H9 (cell line): ENCODE measurements at regions not wholly inside any gene's neighbourhood (a gene's known extent, or its start where the extent isn't known, plus 50 kb on each side); places are given as distances from the start of the nearest gene placed in this dataset.

ENCODE experiments used
- DNase-seq: peaks from one replicate; pipeline ENCODE4 v3.0.0-alpha.2; 2017
- H2AFZ ChIP-seq: one replicate; pipeline ENCODE4 v1.6.1; 2013; ENCODE audit warnings: mild to moderate bottlenecking, low read length, control low read depth, moderate library complexity
- H2AK5ac ChIP-seq: 2 replicates; pipeline ENCODE4 v1.6.1; 2013; ENCODE audit warnings: low read length, control low read depth, mixed read lengths; ENCODE audit not compliant: insufficient read length
- H2BK120ac ChIP-seq: one replicate; pipeline ENCODE4 v1.6.1; 2013; ENCODE audit warnings: low read depth, mild to moderate bottlenecking, low read length, control low read depth, inconsistent platforms; ENCODE audit not compliant: poor library complexity, severe bottlenecking
- H2BK12ac ChIP-seq: 2 replicates; pipeline ENCODE4 v1.6.1; 2013; ENCODE audit warnings: low read length, control low read depth, mixed read lengths, low read depth; ENCODE audit not compliant: insufficient read length
- H2BK15ac ChIP-seq: 2 replicates; pipeline ENCODE4 v1.6.1; 2013; ENCODE audit warnings: low read depth, low read length, control low read depth
- H2BK20ac ChIP-seq: one replicate; pipeline ENCODE4 v1.6.1; 2013; ENCODE audit warnings: low read depth, mild to moderate bottlenecking, low read length, control low read depth, inconsistent platforms; ENCODE audit not compliant: poor library complexity, severe bottlenecking
- H2BK5ac ChIP-seq: 2 replicates; pipeline ENCODE4 v1.6.1; 2013; ENCODE audit warnings: low read length, control low read depth, mixed read lengths; ENCODE audit not compliant: insufficient read length
- H3K14ac ChIP-seq: 2 replicates; pipeline ENCODE4 v1.6.1; 2013; ENCODE audit warnings: low read length, control low read depth; ENCODE audit not compliant: insufficient read depth
- H3K18ac ChIP-seq: 2 replicates; pipeline ENCODE4 v1.6.1; 2013; ENCODE audit warnings: low read depth, mild to moderate bottlenecking, mixed read lengths, low read length, control low read depth; ENCODE audit not compliant: insufficient read length
- H3K23ac ChIP-seq: 2 replicates; pipeline ENCODE4 v1.6.1; 2013; ENCODE audit warnings: low read length, control low read depth, mixed read lengths, low read depth; ENCODE audit not compliant: insufficient read length
- H3K23me2 ChIP-seq: 2 replicates; pipeline ENCODE4 v1.6.1; 2013; ENCODE audit warnings: low read depth, mild to moderate bottlenecking, mixed read lengths, low read length, control low read depth; ENCODE audit not compliant: insufficient read length, poor library complexity, severe bottlenecking
- H3K27ac ChIP-seq: 2 replicates; pipeline ENCODE4 v1.5.1; 2013; ENCODE audit warnings: low read length, control low read depth, mixed read lengths, low read depth; ENCODE audit not compliant: insufficient read length
- H3K27me3 ChIP-seq: 2 replicates; pipeline ENCODE4 v1.6.1; 2013; ENCODE audit warnings: low read length, control low read depth, inconsistent platforms; ENCODE audit not compliant: insufficient read depth
- H3K4ac ChIP-seq: 2 replicates; pipeline ENCODE4 v1.6.1; 2013; ENCODE audit warnings: low read depth, mild to moderate bottlenecking, control low read depth, inconsistent platforms, low read length, moderate library complexity
- H3K4me1 ChIP-seq: 2 replicates; pipeline ENCODE4 v1.6.1; 2013; ENCODE audit warnings: low read length, control low read depth, inconsistent platforms; ENCODE audit not compliant: insufficient read depth
- H3K4me2 ChIP-seq: 2 replicates; pipeline ENCODE4 v1.6.1; 2013; ENCODE audit warnings: low read length, control low read depth, mixed read lengths; ENCODE audit not compliant: insufficient read length, insufficient read depth
- H3K56ac ChIP-seq: 2 replicates; pipeline ENCODE4 v1.6.1; 2013; ENCODE audit warnings: low read depth, mild to moderate bottlenecking, mixed read lengths, low read length, control low read depth; ENCODE audit not compliant: insufficient read length
- H3K79me1 ChIP-seq: 2 replicates; pipeline ENCODE4 v1.6.1; 2013; ENCODE audit warnings: low read depth, mild to moderate bottlenecking, moderate library complexity, low read length, control low read depth, inconsistent platforms; ENCODE audit not compliant: insufficient read depth, poor library complexity, severe bottlenecking
- H3K79me2 ChIP-seq: 2 replicates; pipeline ENCODE4 v1.6.1; 2013; ENCODE audit warnings: low read length, control low read depth, inconsistent platforms; ENCODE audit not compliant: insufficient read depth
- H3K9ac ChIP-seq: 2 replicates; pipeline ENCODE4 v1.6.1; 2013; ENCODE audit warnings: low read length, control low read depth, mixed read lengths; ENCODE audit not compliant: insufficient read length; ENCODE audit errors: extremely low read depth
- H3K9me3 ChIP-seq: one replicate; pipeline ENCODE4 v1.6.1; 2013; ENCODE audit warnings: low read depth, low read length, inconsistent platforms; ENCODE audit not compliant: control insufficient read depth
- H3T11ph ChIP-seq: one replicate; pipeline ENCODE4 v1.6.1; 2013; ENCODE audit warnings: mild to moderate bottlenecking, low read length, control low read depth, inconsistent platforms
- H4K20me1 ChIP-seq: one replicate; pipeline ENCODE4 v1.6.1; 2013; ENCODE audit not compliant: control insufficient read depth, insufficient read length, insufficient read depth
- H4K5ac ChIP-seq: 2 replicates; pipeline ENCODE4 v1.6.1; 2013; ENCODE audit warnings: low read depth, mild to moderate bottlenecking, mixed read lengths, low read length, control low read depth; ENCODE audit not compliant: insufficient read length
- H4K8ac ChIP-seq: replicated peaks from 2 replicates; pipeline ENCODE4 v1.6.1; 2013; ENCODE audit warnings: low read length, control low read depth, mixed read lengths, low read depth; ENCODE audit not compliant: insufficient read length
- H4K91ac ChIP-seq: 2 replicates; pipeline ENCODE4 v1.6.1; 2013; ENCODE audit warnings: low read depth, mild to moderate bottlenecking, moderate library complexity, mixed read lengths, low read length, control low read depth; ENCODE audit not compliant: insufficient read length
- H3K27ac Mint-ChIP-seq, 3 experiments: 2 replicates in 2 of 3; 3 replicates in 1 of 3; pipeline ENCODE4 v1.8.0; 2020 to 2021; ENCODE audit warnings: mixed read lengths in 3 of 3, mild to moderate bottlenecking in 1 of 3, moderate library complexity in 1 of 3
- H3K27me3 Mint-ChIP-seq: 2 replicates; pipeline ENCODE4 v1.8.0; 2021; ENCODE audit warnings: low read depth, mild to moderate bottlenecking, moderate library complexity, mixed read lengths
- H3K36me3 Mint-ChIP-seq, 3 experiments: 2 replicates in 2 of 3; 3 replicates in 1 of 3; pipeline ENCODE4 v1.8.0; 2020 to 2021; ENCODE audit warnings: low read depth in 3 of 3, mixed read lengths in 3 of 3; ENCODE audit not compliant: insufficient read depth in 1 of 3
- H3K4me1 Mint-ChIP-seq, 2 experiments: 2 replicates each; pipeline ENCODE4 v1.8.0; 2020; ENCODE audit warnings: mixed read lengths in 2 of 2
- H3K4me3 Mint-ChIP-seq, 2 experiments: 2 replicates in 1 of 2; 3 replicates in 1 of 2; pipeline ENCODE4 v1.8.0; 2020 to 2021; ENCODE audit warnings: mild to moderate bottlenecking in 2 of 2, mixed read lengths in 2 of 2, moderate library complexity in 1 of 2
- H3K9me3 Mint-ChIP-seq, 2 experiments: 2 replicates in 1 of 2; 3 replicates in 1 of 2; pipeline ENCODE4 v1.8.0; 2020; ENCODE audit warnings: mild to moderate bottlenecking in 2 of 2, mixed read lengths in 2 of 2, moderate library complexity in 1 of 2
- WGBS: extraction: QIAGEN DNeasy Blood & Tissue Kit; methylation state at CpG from one replicate; pipeline ENCODE4 v1.1.7; 2013; ENCODE audit warnings: missing lambda C conversion rate, low lambda C conversion rate, mixed read lengths; ENCODE audit not compliant: insufficient read length; ENCODE audit errors: extremely low coverage; 5-methylcytosine and 5-hydroxymethylcytosine counted together
- TF ChIP-seq, protein P1 (sequence below): fragments of 200-600 bp; sonication (generic); conservative IDR thresholded peaks from 3 replicates; pipeline ENCODE4 v1.8.0; 2021; ENCODE audit warnings: antibody characterized with exemption, mild to moderate bottlenecking

- H4K8ac ChIP-seq = no peak overlapping the region
- H3K23ac ChIP-seq = no peak overlapping the region
- no peak overlapping the region for H2BK15ac ChIP-seq
- no peaks in the 10 kb centered on the region for H3K9me3 Mint-ChIP-seq
- H3K27me3 ChIP-seq = no peaks in the 10 kb centered on the region
- no peak overlapping the region for H2AK5ac ChIP-seq
- no peak overlapping the region for H3K27ac ChIP-seq
- H4K5ac ChIP-seq = no peak overlapping the region
- no peak overlapping the region for H2BK20ac ChIP-seq
- no peak for DNase-seq
- no peaks in the 10 kb centered on the region for H3K9me3 ChIP-seq
- no peak overlapping the region for H3T11ph ChIP-seq
- H3K56ac ChIP-seq = no peak overlapping the region
- H2BK12ac ChIP-seq = no peak overlapping the region
- H3K36me3 Mint-ChIP-seq = no peaks in the 10 kb centered on the region
- H2BK120ac ChIP-seq = no peak overlapping the region
- no peak overlapping the region for H3K4me3 Mint-ChIP-seq
- no peak overlapping the region for H3K4me2 ChIP-seq
- no peak overlapping the region for H3K27ac Mint-ChIP-seq
- no peaks in the 10 kb centered on the region for H3K23me2 ChIP-seq
- no peak overlapping the region for H3K9ac ChIP-seq
- TF ChIP-seq, protein P1, sequence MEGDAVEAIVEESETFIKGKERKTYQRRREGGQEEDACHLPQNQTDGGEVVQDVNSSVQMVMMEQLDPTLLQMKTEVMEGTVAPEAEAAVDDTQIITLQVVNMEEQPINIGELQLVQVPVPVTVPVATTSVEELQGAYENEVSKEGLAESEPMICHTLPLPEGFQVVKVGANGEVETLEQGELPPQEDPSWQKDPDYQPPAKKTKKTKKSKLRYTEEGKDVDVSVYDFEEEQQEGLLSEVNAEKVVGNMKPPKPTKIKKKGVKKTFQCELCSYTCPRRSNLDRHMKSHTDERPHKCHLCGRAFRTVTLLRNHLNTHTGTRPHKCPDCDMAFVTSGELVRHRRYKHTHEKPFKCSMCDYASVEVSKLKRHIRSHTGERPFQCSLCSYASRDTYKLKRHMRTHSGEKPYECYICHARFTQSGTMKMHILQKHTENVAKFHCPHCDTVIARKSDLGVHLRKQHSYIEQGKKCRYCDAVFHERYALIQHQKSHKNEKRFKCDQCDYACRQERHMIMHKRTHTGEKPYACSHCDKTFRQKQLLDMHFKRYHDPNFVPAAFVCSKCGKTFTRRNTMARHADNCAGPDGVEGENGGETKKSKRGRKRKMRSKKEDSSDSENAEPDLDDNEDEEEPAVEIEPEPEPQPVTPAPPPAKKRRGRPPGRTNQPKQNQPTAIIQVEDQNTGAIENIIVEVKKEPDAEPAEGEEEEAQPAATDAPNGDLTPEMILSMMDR = no peak
- no peaks in the 10 kb centered on the region for H3K4me1 ChIP-seq
- H3K79me1 ChIP-seq = no peaks in the 10 kb centered on the region
- no CpG with 5 or more reads among the region's 2 CpGs for WGBS
- no peaks in the 10 kb centered on the region for H3K27me3 Mint-ChIP-seq
- H3K4me1 Mint-ChIP-seq = peaks cover 10 to 11% of the 10 kb centered on the region in 2 experiments
- H3K18ac ChIP-seq = no peak overlapping the region
- no peak overlapping the region for H2AFZ ChIP-seq
- no peaks in the 10 kb centered on the region for H4K20me1 ChIP-seq
- no peaks in the 10 kb centered on the region for H3K79me2 ChIP-seq
- H2BK5ac ChIP-seq = no peak overlapping the region
- no peak overlapping the region for H3K4ac ChIP-seq
- H4K91ac ChIP-seq = no peak overlapping the region
- H3K14ac ChIP-seq = no peak overlapping the region
Observed at GRCh38 chr2:113827426-113827825, 62.5 kb upstream of the ACTR3 start.
